BLaER1 (cell line): ENCODE measurements at regions not wholly inside any gene's neighbourhood (a gene's known extent, or its start where the extent isn't known, plus 50 kb on each side); places are given as distances from the start of the nearest gene placed in this dataset.

Experiments used
- H3K27ac ChIP-seq: shearing (Covaris generic); formaldehyde crosslinking; 2 replicates; pipeline ENCODE4 v1.8.1; 2022
- H3K27me3 ChIP-seq: shearing (Covaris generic); formaldehyde crosslinking; 2 replicates; pipeline ENCODE4 v1.8.1; 2022
- H3K36me3 ChIP-seq: shearing (Covaris generic); formaldehyde crosslinking; 2 replicates; pipeline ENCODE4 v1.8.1; 2022
- H3K4me1 ChIP-seq: shearing (Covaris generic); formaldehyde crosslinking; 2 replicates; pipeline ENCODE4 v1.8.1; 2022
- H3K4me2 ChIP-seq: shearing (Covaris generic); formaldehyde crosslinking; 2 replicates; pipeline ENCODE4 v1.8.1; 2022
- H3K4me3 ChIP-seq: shearing (Covaris generic); formaldehyde crosslinking; 2 replicates; pipeline ENCODE4 v1.8.1; 2022
- H3K9ac ChIP-seq: shearing (Covaris generic); formaldehyde crosslinking; 2 replicates; pipeline ENCODE4 v1.8.1; 2022
- H3K9me3 ChIP-seq: shearing (Covaris generic); formaldehyde crosslinking; 2 replicates; pipeline ENCODE4 v1.8.1; 2022
- H4K20me1 ChIP-seq: shearing (Covaris generic); formaldehyde crosslinking; 2 replicates; pipeline ENCODE4 v1.8.1; 2022
- Cebpa-rat ChIP-seq: shearing (Covaris generic); IDR thresholded peaks from 2 replicates; pipeline ENCODE4 v1.8.1; 2022

DNA sequence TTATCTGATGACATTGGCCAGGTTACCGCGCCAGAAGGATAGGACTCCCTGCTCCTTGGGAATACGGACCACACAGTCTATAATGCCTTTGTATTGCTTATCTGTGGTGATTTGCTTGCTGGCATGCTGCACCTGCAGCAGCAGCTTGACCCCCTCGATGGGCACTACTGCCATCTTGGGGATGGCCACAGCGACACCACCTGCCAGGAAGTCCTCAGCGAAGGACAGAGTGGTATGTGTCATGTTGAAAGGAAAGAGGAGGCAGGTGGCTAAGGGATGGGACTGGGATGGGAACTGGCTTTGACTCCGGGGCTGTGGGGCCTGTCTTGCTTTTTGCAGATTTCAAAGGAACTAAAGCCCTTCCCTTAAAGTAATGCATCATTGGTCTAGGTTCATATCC lies 50.3 kb upstream of the ACO1 start:
- Histone ChIP-seq H3K36me3 (no peaks in the 10 kb centered on the region), H3K27me3 (no peaks in the 10 kb centered on the region), H3K4me2 (no peak overlapping the region), H3K4me3 (no peak overlapping the region), H3K27ac (no peak overlapping the region), H3K9ac (no peak overlapping the region), H3K9me3 (no peaks in the 10 kb centered on the region), H3K4me1 (no peaks in the 10 kb centered on the region), H4K20me1 (no peaks in the 10 kb centered on the region)
- TF ChIP-seq Cebpa-rat, result no peak
